ENCODE measurements at regions not wholly inside any gene's neighbourhood (a gene's known extent, or its start where the extent isn't known, plus 50 kb on each side); places are given as distances from the start of the nearest gene placed in this dataset.

DNA sequence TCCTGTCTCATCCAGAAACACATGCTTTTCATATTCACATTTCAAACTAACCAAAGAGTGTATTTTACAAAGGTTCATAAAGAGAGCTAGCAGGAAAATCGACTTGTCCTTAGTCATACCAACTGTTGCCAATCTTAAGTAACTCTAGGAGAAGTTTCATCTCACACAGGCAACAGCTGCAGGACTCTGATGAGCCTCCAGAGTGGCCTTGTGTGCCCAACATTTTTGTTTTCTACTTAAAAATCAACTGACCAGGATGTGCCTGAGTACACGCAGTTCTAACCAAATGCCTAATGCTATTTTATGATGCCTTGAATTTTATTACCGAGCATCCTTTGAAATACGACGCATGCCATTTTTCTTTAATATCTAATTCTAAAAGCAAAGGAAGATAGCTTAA is 595.9 kb upstream of the LRRTM4 start:
- H3K4me1 ChIP-seq (ENCODE audit: control insufficient read depth in 2 of 3, insufficient read depth in 2 of 3, low read depth in 1 of 3, low read length in 3 of 3): no peaks in the 10 kb centered on the region
- intact Hi-C loops (cut with DNase I): no loop called here
- no peak overlapping the region for H3K27ac ChIP-seq (ENCODE audit: low read depth in 2 of 2, low read length in 2 of 2)
- DNase-seq (no peak), FAIRE-seq (no peak)
- peaks cover 0 to 2% (median 0%) of the 10 kb centered on the region in 3 donors for H3K9me3 ChIP-seq (ENCODE audit: control insufficient read depth in 2 of 3, insufficient read depth in 1 of 3, low read length in 3 of 3)
- H3K4me3 ChIP-seq (ENCODE audit: low read length in 3 of 3): no peak overlapping the region
- H3K9ac ChIP-seq (ENCODE audit: low read length in 3 of 3): no peak overlapping the region
- no peaks in the 10 kb centered on the region for H3K36me3 ChIP-seq (ENCODE audit: control insufficient read depth in 2 of 3, insufficient read depth in 3 of 3, low read length in 3 of 3)
- H3K27me3 ChIP-seq (ENCODE audit: control insufficient read depth, insufficient read depth, low read length): no peaks in the 10 kb centered on the region
- TF ChIP-seq, protein P1, sequence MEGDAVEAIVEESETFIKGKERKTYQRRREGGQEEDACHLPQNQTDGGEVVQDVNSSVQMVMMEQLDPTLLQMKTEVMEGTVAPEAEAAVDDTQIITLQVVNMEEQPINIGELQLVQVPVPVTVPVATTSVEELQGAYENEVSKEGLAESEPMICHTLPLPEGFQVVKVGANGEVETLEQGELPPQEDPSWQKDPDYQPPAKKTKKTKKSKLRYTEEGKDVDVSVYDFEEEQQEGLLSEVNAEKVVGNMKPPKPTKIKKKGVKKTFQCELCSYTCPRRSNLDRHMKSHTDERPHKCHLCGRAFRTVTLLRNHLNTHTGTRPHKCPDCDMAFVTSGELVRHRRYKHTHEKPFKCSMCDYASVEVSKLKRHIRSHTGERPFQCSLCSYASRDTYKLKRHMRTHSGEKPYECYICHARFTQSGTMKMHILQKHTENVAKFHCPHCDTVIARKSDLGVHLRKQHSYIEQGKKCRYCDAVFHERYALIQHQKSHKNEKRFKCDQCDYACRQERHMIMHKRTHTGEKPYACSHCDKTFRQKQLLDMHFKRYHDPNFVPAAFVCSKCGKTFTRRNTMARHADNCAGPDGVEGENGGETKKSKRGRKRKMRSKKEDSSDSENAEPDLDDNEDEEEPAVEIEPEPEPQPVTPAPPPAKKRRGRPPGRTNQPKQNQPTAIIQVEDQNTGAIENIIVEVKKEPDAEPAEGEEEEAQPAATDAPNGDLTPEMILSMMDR (IDR thresholded peaks at IDR 0.05; ENCODE audit: borderline replicate concordance, extremely low read depth, insufficient read depth): no peak

GRCh38 chr2:78120275-78120674 is 598.1 kb upstream of the LRRTM4 start:
- DNase-seq (no peak), FAIRE-seq (no peak)
- TF ChIP-seq, protein P1 (IDR thresholded peaks at IDR 0.05; ENCODE audit: borderline replicate concordance, extremely low read depth, insufficient read depth): no peak
- no peak overlapping the region for H3K27ac ChIP-seq (ENCODE audit: low read depth in 2 of 2, low read length in 2 of 2)
- peaks cover 0 to 2% (median 0%) of the 10 kb centered on the region in 3 donors for H3K9me3 ChIP-seq (ENCODE audit: control insufficient read depth in 2 of 3, insufficient read depth in 1 of 3, low read length in 3 of 3)
- H3K4me3 ChIP-seq (ENCODE audit: low read length in 3 of 3): no peak overlapping the region
- H3K27me3 ChIP-seq (ENCODE audit: control insufficient read depth, insufficient read depth, low read length): no peaks in the 10 kb centered on the region
- H3K4me1 ChIP-seq (ENCODE audit: control insufficient read depth in 2 of 3, insufficient read depth in 2 of 3, low read depth in 1 of 3, low read length in 3 of 3): no peaks in the 10 kb centered on the region
- H3K9ac ChIP-seq (ENCODE audit: low read length in 3 of 3): no peak overlapping the region
- intact Hi-C loops (cut with DNase I): no loop called here
- H3K36me3 ChIP-seq (ENCODE audit: control insufficient read depth in 2 of 3, insufficient read depth in 3 of 3, low read length in 3 of 3): no peaks in the 10 kb centered on the region

- Histone ChIP-seq H3K4me1 (ENCODE audit: control insufficient read depth in 2 of 3, insufficient read depth in 2 of 3, low read depth in 1 of 3, low read length in 3 of 3) (no peaks in the 10 kb centered on the region), H3K36me3 (ENCODE audit: control insufficient read depth in 2 of 3, insufficient read depth in 3 of 3, low read length in 3 of 3) (no peaks in the 10 kb centered on the region), H3K9me3 (ENCODE audit: control insufficient read depth in 2 of 3, insufficient read depth in 1 of 3, low read length in 3 of 3) (no peaks in the 10 kb centered on the region), H3K27ac (ENCODE audit: low read depth in 2 of 2, low read length in 2 of 2) (no peak overlapping the region), H3K4me3 (ENCODE audit: low read length in 3 of 3) (no peak overlapping the region), H3K27me3 (ENCODE audit: control insufficient read depth, insufficient read depth, low read length) (no peaks in the 10 kb centered on the region), H3K9ac (ENCODE audit: low read length in 3 of 3) (no peak overlapping the region)
- TF ChIP-seq, protein P1 (IDR thresholded peaks at IDR 0.05; ENCODE audit: borderline replicate concordance, extremely low read depth, insufficient read depth): no peak
- no peak for DNase-seq
- no peak for FAIRE-seq
- intact Hi-C loops (cut with DNase I): no loop called here
Observed at GRCh38 chr2:78125042-78125441, 602.9 kb upstream of the LRRTM4 start.

GRCh38 chr2:78127424-78127823 is 605.2 kb upstream of the LRRTM4 start:
- H3K4me3 ChIP-seq (ENCODE audit: low read length in 3 of 3): no peak overlapping the region
- no peak for DNase-seq
- no peaks in the 10 kb centered on the region for H3K27me3 ChIP-seq (ENCODE audit: control insufficient read depth, insufficient read depth, low read length)
- no peaks in the 10 kb centered on the region for H3K4me1 ChIP-seq (ENCODE audit: control insufficient read depth in 2 of 3, insufficient read depth in 2 of 3, low read depth in 1 of 3, low read length in 3 of 3)
- intact Hi-C loops (cut with DNase I): no loop called here
- no peak for FAIRE-seq
- TF ChIP-seq, protein P1 (IDR thresholded peaks at IDR 0.05; ENCODE audit: borderline replicate concordance, extremely low read depth, insufficient read depth): no peak
- no peaks in the 10 kb centered on the region for H3K36me3 ChIP-seq (ENCODE audit: control insufficient read depth in 2 of 3, insufficient read depth in 3 of 3, low read length in 3 of 3)
- no peak overlapping the region for H3K9ac ChIP-seq (ENCODE audit: low read length in 3 of 3)
- H3K27ac ChIP-seq (ENCODE audit: low read depth in 2 of 2, low read length in 2 of 2): no peak overlapping the region
- H3K9me3 ChIP-seq (ENCODE audit: control insufficient read depth in 2 of 3, insufficient read depth in 1 of 3, low read length in 3 of 3): no peaks in the 10 kb centered on the region

Data from kidney (tissue), 13 donors.